ENCODE measurements at regions not wholly inside any gene's neighbourhood (a gene's known extent, or its start where the extent isn't known, plus 50 kb on each side); places are given as distances from the start of the nearest gene placed in this dataset.

GRCh38 chr9:6121707-6122106 is 93.9 kb upstream of the IL33 start:
- TF ChIP-seq CTCF (IDR thresholded peaks at IDR 0.05), result no peak
- no peak for TF ChIP-seq EZH2phosphoT487 (IDR thresholded peaks at IDR 0.05)
- TF ChIP-seq EZH2 (IDR thresholded peaks at IDR 0.05), result no peak
- Histone ChIP-seq H3K4me3 (no peak overlapping the region), H4K20me1 (ENCODE audit: low read depth) (no peaks in the 10 kb centered on the region), H3K9ac (no peak overlapping the region), H3K36me3 (no peaks in the 10 kb centered on the region), H3K9me3 (ENCODE audit: low read depth) (no peaks in the 10 kb centered on the region), H3K79me2 (ENCODE audit: low read depth) (no peaks in the 10 kb centered on the region), H3F3A (ENCODE audit: low read depth) (no peaks in the 10 kb centered on the region), H3K27me3 (no peaks in the 10 kb centered on the region), H3K4me1 (no peaks in the 10 kb centered on the region), H3K27ac (no peak overlapping the region), H3K4me2 (no peak overlapping the region), H2AFZ (replicated peaks) (no peak overlapping the region)
- no peak overlapping the region for H3K27ac Mint-ChIP-seq
- no peak overlapping the region for H3K4me3 Mint-ChIP-seq
- H3K9me3 Mint-ChIP-seq, result no peaks in the 10 kb centered on the region
- H3K4me1 Mint-ChIP-seq, result no peaks in the 10 kb centered on the region
- H3K27me3 Mint-ChIP-seq (ENCODE audit: insufficient read depth, low read depth), result no peaks in the 10 kb centered on the region
- no peak for DNase-seq (ENCODE audit: low spot score)
- no peaks in the 10 kb centered on the region for H3K36me3 Mint-ChIP-seq

DNA sequence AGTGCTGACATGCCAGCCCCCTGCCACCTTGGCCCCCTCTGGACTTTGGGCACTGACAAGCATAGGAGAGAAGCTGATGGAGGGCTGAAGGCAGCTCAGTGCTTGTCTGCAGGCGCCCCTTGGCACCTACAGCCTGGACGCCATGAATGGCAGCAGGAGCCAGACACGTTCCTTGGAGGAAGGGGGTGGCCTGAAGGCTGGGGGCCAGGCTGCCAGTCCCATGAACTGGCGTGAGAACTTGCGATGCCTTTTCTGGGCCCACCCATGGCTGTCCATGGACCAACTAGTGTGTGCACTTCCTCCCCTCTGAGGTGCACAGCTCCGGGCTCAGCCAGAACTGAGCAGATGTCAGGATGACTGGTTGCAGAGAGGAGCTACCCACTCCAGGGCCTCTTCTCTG is 99.0 kb upstream of the RANBP6 start:
- Histone ChIP-seq H3F3A (ENCODE audit: low read depth) (no peaks in the 10 kb centered on the region), H3K9me3 (ENCODE audit: low read depth) (no peaks in the 10 kb centered on the region), H3K27me3 (no peaks in the 10 kb centered on the region), H3K9ac (no peak overlapping the region), H4K20me1 (ENCODE audit: low read depth) (no peaks in the 10 kb centered on the region), H3K4me1 (no peaks in the 10 kb centered on the region), H3K4me2 (no peak overlapping the region), H3K36me3 (no peaks in the 10 kb centered on the region), H2AFZ (replicated peaks) (no peak overlapping the region), H3K4me3 (no peak overlapping the region), H3K27ac (no peak overlapping the region), H3K79me2 (ENCODE audit: low read depth) (no peaks in the 10 kb centered on the region)
- Mint-ChIP-seq H3K36me3 (no peaks in the 10 kb centered on the region), H3K4me3 (no peak overlapping the region), H3K9me3 (peaks cover 4% of the 10 kb centered on the region), H3K27ac (no peak overlapping the region), H3K27me3 (ENCODE audit: insufficient read depth, low read depth) (peaks cover 3% of the 10 kb centered on the region), H3K4me1 (no peaks in the 10 kb centered on the region)
- no peak for DNase-seq (ENCODE audit: low spot score)
- TF ChIP-seq CTCF (IDR thresholded peaks at IDR 0.05) (no peak), EZH2phosphoT487 (IDR thresholded peaks at IDR 0.05) (no peak), EZH2 (IDR thresholded peaks at IDR 0.05) (no peak)

GRCh38 chr9:6113819-6114218 is 98.4 kb upstream of the RANBP6 start:
- Histone ChIP-seq H3K9me3 (ENCODE audit: low read depth) (no peaks in the 10 kb centered on the region), H3K27me3 (no peaks in the 10 kb centered on the region), H3F3A (ENCODE audit: low read depth) (no peaks in the 10 kb centered on the region), H3K27ac (no peak overlapping the region), H3K36me3 (no peaks in the 10 kb centered on the region), H3K79me2 (ENCODE audit: low read depth) (no peaks in the 10 kb centered on the region), H3K4me1 (no peaks in the 10 kb centered on the region), H2AFZ (replicated peaks) (no peak overlapping the region), H4K20me1 (ENCODE audit: low read depth) (no peaks in the 10 kb centered on the region), H3K9ac (no peak overlapping the region), H3K4me2 (no peak overlapping the region), H3K4me3 (no peak overlapping the region)
- no peak for DNase-seq (ENCODE audit: low spot score)
- Mint-ChIP-seq H3K27ac (no peak overlapping the region), H3K27me3 (ENCODE audit: insufficient read depth, low read depth) (peaks cover 3% of the 10 kb centered on the region), H3K9me3 (peaks cover 4% of the 10 kb centered on the region), H3K36me3 (no peaks in the 10 kb centered on the region), H3K4me3 (no peak overlapping the region), H3K4me1 (no peaks in the 10 kb centered on the region)
- no peak for TF ChIP-seq CTCF (IDR thresholded peaks at IDR 0.05)
- TF ChIP-seq EZH2 (IDR thresholded peaks at IDR 0.05), result no peak
- no peak for TF ChIP-seq EZH2phosphoT487 (IDR thresholded peaks at IDR 0.05)

- peaks cover 3% of the 10 kb centered on the region for H3K27me3 Mint-ChIP-seq (ENCODE audit: insufficient read depth, low read depth)
- Histone ChIP-seq H2AFZ (replicated peaks) (no peak overlapping the region), H3K4me1 (no peaks in the 10 kb centered on the region), H3K27ac (no peak overlapping the region), H3K4me3 (no peak overlapping the region), H3K9me3 (ENCODE audit: low read depth) (no peaks in the 10 kb centered on the region), H3F3A (ENCODE audit: low read depth) (no peaks in the 10 kb centered on the region), H4K20me1 (ENCODE audit: low read depth) (no peaks in the 10 kb centered on the region), H3K27me3 (no peaks in the 10 kb centered on the region), H3K9ac (no peak overlapping the region), H3K4me2 (no peak overlapping the region), H3K36me3 (no peaks in the 10 kb centered on the region), H3K79me2 (ENCODE audit: low read depth) (no peaks in the 10 kb centered on the region)
- no peak overlapping the region for H3K4me3 Mint-ChIP-seq
- H3K36me3 Mint-ChIP-seq, result no peaks in the 10 kb centered on the region
- H3K9me3 Mint-ChIP-seq, result peaks cover 4% of the 10 kb centered on the region
- no peaks in the 10 kb centered on the region for H3K4me1 Mint-ChIP-seq
- H3K27ac Mint-ChIP-seq, result no peak overlapping the region
- no peak for TF ChIP-seq EZH2 (IDR thresholded peaks at IDR 0.05)
- no peak for TF ChIP-seq EZH2phosphoT487 (IDR thresholded peaks at IDR 0.05)
- no peak for TF ChIP-seq CTCF (IDR thresholded peaks at IDR 0.05)
- DNase-seq (ENCODE audit: low spot score), result no peak
Measured at GRCh38 chr9:6113312-6113711, 97.9 kb upstream of the RANBP6 start.
